Esophagus muscularis mucosa (tissue), 4 donors: ENCODE measurements at regions not wholly inside any gene's neighbourhood (a gene's known extent, or its start where the extent isn't known, plus 50 kb on each side); places are given as distances from the start of the nearest gene placed in this dataset.

ENCODE experiments used
- DNase-seq: peaks from one replicate; pipeline ENCODE4 v3.0.0-alpha.2; 2017; ENCODE audit errors: extremely low spot score
- H3K27ac ChIP-seq, 4 donors: fragments of 200-600 bp; sonication (generic); replicated peaks in 1 of 4; 1 replicate in 3 of 4; 2 replicates in 1 of 4; pipeline ENCODE4 v1.5.1; 2016 to 2019; ENCODE audit warnings: mild to moderate bottlenecking in 1 of 4
- H3K27me3 ChIP-seq, 4 donors: fragments of 200-600 bp; sonication (generic); one replicate each; pipeline versions ENCODE4 v1.5.1 to v1.6.0; 2016 to 2019
- H3K36me3 ChIP-seq, 4 donors: fragments of 200-600 bp; sonication (generic); one replicate each; pipeline ENCODE4 v1.5.1; 2016 to 2019
- H3K4me1 ChIP-seq, 4 donors: fragments of 200-600 bp; sonication (generic); one replicate each; pipeline ENCODE4 v1.5.1; 2016 to 2019
- H3K4me3 ChIP-seq, 4 donors: fragments of 200-600 bp; sonication (generic); 1 replicate in 2 of 4; 2 replicates in 2 of 4; pipeline ENCODE4 v1.5.1; 2016 to 2019; ENCODE audit warnings: mild to moderate bottlenecking in 4 of 4, moderate library complexity in 1 of 4
- H3K9me3 ChIP-seq, 4 donors: fragments of 200-600 bp; sonication (generic); 1 replicate in 3 of 4; 2 replicates in 1 of 4; pipeline ENCODE4 v1.5.1; 2016 to 2019
- CTCF ChIP-seq, 3 experiments: fragments of 200-600 bp in 2 of 3; fragments of 450-650 bp in 1 of 3; sonication (generic) in 2 of 3; IDR thresholded peaks; one replicate each; pipeline ENCODE4 v1.5.1; 2017 to 2019; ENCODE audit warnings: antibody characterized with exemption in 3 of 3, mild to moderate bottlenecking in 2 of 3, moderate library complexity in 1 of 3
- EP300 ChIP-seq: sonication (generic); formaldehyde crosslinking; IDR thresholded peaks from one replicate; pipeline ENCODE4 v1.6.1; 2017; ENCODE audit warnings: antibody characterized with exemption
- POLR2A ChIP-seq: fragments of 450-650 bp; IDR thresholded peaks from one replicate; pipeline ENCODE4 v1.6.1; 2017; ENCODE audit warnings: antibody characterized with exemption, moderate library complexity, mild to moderate bottlenecking, low read depth
- POLR2AphosphoS5 ChIP-seq, 2 donors: sonication (generic); formaldehyde crosslinking; IDR thresholded peaks; one replicate each; pipeline ENCODE4 v1.6.1; 2017; ENCODE audit warnings: antibody characterized with exemption in 2 of 2
- WGBS: methylation state at CpG from one replicate; pipeline ENCODE4 v1.1.5; 2018; 5-methylcytosine and 5-hydroxymethylcytosine counted together
- intact Hi-C: fragments of 100-400 bp; cut with DNase I; formaldehyde crosslinking; loops from one replicate; pipeline ENCODE4 v1.15.1; 2023

- Histone ChIP-seq H3K27me3 (no peaks in the 10 kb centered on the region), H3K27ac (no peak overlapping the region), H3K4me3 (no peak overlapping the region), H3K4me1 (no peaks in the 10 kb centered on the region), H3K9me3 (no peaks in the 10 kb centered on the region), H3K36me3 (no peaks in the 10 kb centered on the region)
- no peak for TF ChIP-seq EP300
- TF ChIP-seq CTCF (IDR thresholded peaks at IDR 0.05) = no peak
- no peak for TF ChIP-seq POLR2AphosphoS5 (IDR thresholded peaks at IDR 0.05)
- no peak for TF ChIP-seq POLR2A
- DNase-seq = no peak
- 76% methylated on average over 4 of the region's 4 CpGs for WGBS
- intact Hi-C loops = no loop called here
Measured at GRCh38 chr9:91024841-91025240, 223.2 kb downstream of the SYK start.

- H3K9me3 ChIP-seq = no peaks in the 10 kb centered on the region
- peak; percentile 68 for DNase-seq
- intact Hi-C loops = no loop called here
- H3K27me3 ChIP-seq = no peaks in the 10 kb centered on the region
- H3K27ac ChIP-seq = no peak overlapping the region
- TF ChIP-seq POLR2A (no peak), CTCF (IDR thresholded peaks at IDR 0.05) (no peak), EP300 (no peak), POLR2AphosphoS5 (IDR thresholded peaks at IDR 0.05) (no peak)
- H3K36me3 ChIP-seq = no peaks in the 10 kb centered on the region
- no peaks in the 10 kb centered on the region for H3K4me1 ChIP-seq
- no peak overlapping the region for H3K4me3 ChIP-seq
- 92% methylated on average over 4 of the region's 4 CpGs for WGBS
Measured at GRCh38 chr9:91025856-91026255, 224.2 kb downstream of the SYK start.

GRCh38 chr9:91026266-91026665 lies 224.6 kb downstream of the SYK start:
- Histone ChIP-seq H3K9me3 (no peaks in the 10 kb centered on the region), H3K27ac (no peak overlapping the region), H3K4me1 (no peaks in the 10 kb centered on the region), H3K36me3 (no peaks in the 10 kb centered on the region), H3K4me3 (no peak overlapping the region), H3K27me3 (peaks cover 0 to under 1% (median 0%) of the 10 kb centered on the region in 4 donors)
- peak; percentile 75 for DNase-seq
- intact Hi-C loops = no loop called here
- 90% methylated on average over 8 of the region's 8 CpGs for WGBS
- TF ChIP-seq EP300 (no peak), POLR2AphosphoS5 (IDR thresholded peaks at IDR 0.05) (no peak), CTCF (IDR thresholded peaks at IDR 0.05) (no peak), POLR2A (no peak)

GRCh38 chr9:91027005-91027404 lies 225.4 kb downstream of the SYK start:
- TF ChIP-seq EP300 (no peak), CTCF (IDR thresholded peaks at IDR 0.05) (no peak), POLR2AphosphoS5 (IDR thresholded peaks at IDR 0.05) (no peak)
- 89% methylated on average over 3 of the region's 3 CpGs for WGBS
- H3K27me3 ChIP-seq = peaks cover 0 to 8% (median 0%) of the 10 kb centered on the region in 4 donors

GRCh38 chr9:91028166-91028827 lies 226.7 kb downstream of the SYK start:
- Histone ChIP-seq H3K27me3 (peaks cover 0 to 9% (median 0%) of the 10 kb centered on the region in 4 donors), H3K36me3 (no peaks in the 10 kb centered on the region), H3K4me1 (no peaks in the 10 kb centered on the region), H3K9me3 (no peaks in the 10 kb centered on the region), H3K4me3 (no peak overlapping the region), H3K27ac (no peak overlapping the region)
- DNase-seq = peak; percentile 74
- 94% methylated on average over 5 of the region's 8 CpGs for WGBS
- intact Hi-C loops = no loop called here
- TF ChIP-seq POLR2AphosphoS5 (IDR thresholded peaks at IDR 0.05) (no peak), EP300 (no peak), CTCF (IDR thresholded peaks at IDR 0.05) (no peak), POLR2A (no peak)

More at GRCh38 chr9:91027005-91027404, 225.4 kb downstream of the SYK start:
- H3K36me3 ChIP-seq = no peaks in the 10 kb centered on the region
- H3K9me3 ChIP-seq = no peaks in the 10 kb centered on the region
- no peaks in the 10 kb centered on the region for H3K4me1 ChIP-seq
- no peak overlapping the region for H3K4me3 ChIP-seq
- peak; percentile 80 for DNase-seq
- intact Hi-C loops = no loop called here
- no peak overlapping the region for H3K27ac ChIP-seq
